ENCODE measurements at regions not wholly inside any gene's neighbourhood (a gene's known extent, or its start where the extent isn't known, plus 50 kb on each side); places are given as distances from the start of the nearest gene placed in this dataset.

DNA sequence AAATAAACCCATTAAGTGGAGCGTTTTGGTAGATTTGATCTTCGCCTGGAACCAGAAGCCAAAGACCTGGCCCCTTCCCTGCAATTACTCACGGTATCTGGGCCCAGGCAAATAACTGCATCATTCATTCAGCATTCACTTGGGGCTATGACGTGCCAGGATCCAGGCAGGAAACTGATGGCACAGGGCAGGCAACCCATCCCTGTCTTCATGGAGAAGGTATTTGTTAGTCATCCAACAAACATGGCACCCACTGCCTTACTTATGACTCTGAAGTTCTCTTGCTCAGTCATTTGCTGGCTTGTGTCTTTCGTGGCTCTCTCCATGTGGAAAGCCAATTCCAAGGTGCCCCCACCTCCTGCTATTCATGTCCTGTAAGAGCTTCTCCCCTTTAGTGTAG, 232.4 kb downstream of the BMP7 start:
- Mint-ChIP-seq H3K27me3 (peaks cover 6% of the 10 kb centered on the region), H3K4me1 (no peaks in the 10 kb centered on the region), H3K4me3 (no peak overlapping the region), H3K27ac (no peak overlapping the region), H3K9me3 (no peaks in the 10 kb centered on the region), H3K36me3 (ENCODE audit: low read depth) (no peaks in the 10 kb centered on the region)
- POLR2A ChIA-PET, result no interaction called here
- CTCF ChIA-PET, result no interaction called here
- no peak for DNase-seq

DNA sequence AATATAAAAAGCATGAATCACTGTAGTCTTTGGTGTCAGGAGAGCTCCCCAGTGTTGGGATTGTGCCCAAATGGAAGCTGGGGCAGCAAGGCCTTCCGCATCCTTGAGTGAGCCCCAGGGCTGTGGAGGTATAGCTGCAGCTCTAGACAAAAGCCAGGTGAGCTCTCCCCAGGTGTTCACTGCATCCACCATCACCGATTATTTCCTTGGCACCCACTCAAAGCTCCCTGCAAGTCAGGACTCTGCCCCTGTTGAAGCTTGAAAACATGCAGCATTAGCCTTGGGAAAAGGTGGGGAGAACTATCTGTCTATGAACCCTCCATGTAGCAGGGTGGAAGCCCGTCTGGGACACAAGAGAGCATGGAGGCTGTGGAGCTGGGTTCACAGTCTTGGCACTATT, 228.8 kb downstream of the BMP7 start:
- ChIA-PET CTCF (no interaction called here), POLR2A (no interaction called here)
- Mint-ChIP-seq H3K27me3 (peaks cover 7% of the 10 kb centered on the region), H3K36me3 (ENCODE audit: low read depth) (no peaks in the 10 kb centered on the region), H3K27ac (no peak overlapping the region), H3K9me3 (no peaks in the 10 kb centered on the region), H3K4me3 (no peak overlapping the region), H3K4me1 (no peaks in the 10 kb centered on the region)
- no peak for DNase-seq

- Mint-ChIP-seq H3K4me1 (no peaks in the 10 kb centered on the region), H3K27ac (no peak overlapping the region), H3K9me3 (no peaks in the 10 kb centered on the region), H3K36me3 (ENCODE audit: low read depth) (no peaks in the 10 kb centered on the region), H3K27me3 (peaks cover 5% of the 10 kb centered on the region), H3K4me3 (no peak overlapping the region)
- DNase-seq, result no peak
- ChIA-PET CTCF (no interaction called here), POLR2A (no interaction called here)
These were observed 227.6 kb downstream of the BMP7 start for GRCh38 chr20:57038608-57039440.

GRCh38 chr20:57040466-57040865, 226.0 kb downstream of the BMP7 start:
- no peak overlapping the region for H3K4me3 Mint-ChIP-seq
- no peaks in the 10 kb centered on the region for H3K9me3 Mint-ChIP-seq
- peaks cover 5% of the 10 kb centered on the region for H3K27me3 Mint-ChIP-seq
- H3K4me1 Mint-ChIP-seq, result no peaks in the 10 kb centered on the region
- H3K27ac Mint-ChIP-seq, result no peak overlapping the region
- ChIA-PET POLR2A (no interaction called here), CTCF (no interaction called here)
- no peaks in the 10 kb centered on the region for H3K36me3 Mint-ChIP-seq (ENCODE audit: low read depth)
- no peak for DNase-seq

GRCh38 chr20:57040924-57041323, 225.5 kb downstream of the BMP7 start:
- POLR2A ChIA-PET, result no interaction called here
- Mint-ChIP-seq H3K27me3 (peaks cover 5% of the 10 kb centered on the region), H3K4me1 (no peaks in the 10 kb centered on the region), H3K9me3 (no peaks in the 10 kb centered on the region), H3K4me3 (no peak overlapping the region), H3K27ac (no peak overlapping the region), H3K36me3 (ENCODE audit: low read depth) (no peaks in the 10 kb centered on the region)
- CTCF ChIA-PET, result no interaction called here
- no peak for DNase-seq

DNA sequence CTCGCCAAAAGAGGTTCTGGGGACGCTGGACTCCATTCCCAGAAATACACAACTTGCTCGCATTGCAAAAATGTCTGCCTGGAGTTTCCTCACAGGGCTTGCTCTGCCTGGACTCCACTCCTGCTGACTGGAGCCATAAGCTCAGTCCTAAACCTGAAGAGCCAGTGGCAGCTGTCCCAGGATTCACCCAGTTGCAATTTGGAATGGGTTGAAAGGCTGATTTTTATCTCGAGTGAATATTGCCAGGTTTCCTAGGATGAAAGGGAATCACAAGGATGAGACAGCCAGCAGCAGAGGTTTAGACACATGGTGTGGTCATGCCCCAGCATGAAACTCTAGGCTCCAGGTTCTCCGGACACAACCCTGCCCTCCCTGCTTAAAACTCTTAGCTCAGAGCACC, 223.3 kb downstream of the BMP7 start:
- Mint-ChIP-seq H3K36me3 (ENCODE audit: low read depth) (no peaks in the 10 kb centered on the region), H3K4me1 (no peaks in the 10 kb centered on the region), H3K27ac (no peak overlapping the region), H3K4me3 (no peak overlapping the region), H3K9me3 (no peaks in the 10 kb centered on the region), H3K27me3 (peaks cover 5% of the 10 kb centered on the region)
- no peak for DNase-seq
- POLR2A ChIA-PET, result no interaction called here
- CTCF ChIA-PET, result no interaction called here

GRCh38 chr20:57043669-57044268, 222.7 kb downstream of the BMP7 start:
- no peaks in the 10 kb centered on the region for H3K9me3 Mint-ChIP-seq
- DNase-seq, result no peak
- H3K27ac Mint-ChIP-seq, result no peak overlapping the region
- peaks cover 5% of the 10 kb centered on the region for H3K27me3 Mint-ChIP-seq
- no peaks in the 10 kb centered on the region for H3K36me3 Mint-ChIP-seq (ENCODE audit: low read depth)
- POLR2A ChIA-PET, result no interaction called here
- H3K4me1 Mint-ChIP-seq, result no peaks in the 10 kb centered on the region
- CTCF ChIA-PET, result no interaction called here
- H3K4me3 Mint-ChIP-seq, result no peak overlapping the region

GRCh38 chr20:57047281-57048026, 219.0 kb downstream of the BMP7 start:
- H3K4me1 Mint-ChIP-seq, result no peaks in the 10 kb centered on the region
- H3K27ac Mint-ChIP-seq, result no peak overlapping the region
- no peaks in the 10 kb centered on the region for H3K9me3 Mint-ChIP-seq
- CTCF ChIA-PET, result interaction anchor here (0.6 to 1.2 kb wide), 2 partner anchors 25 to 554 kb away, joined by 3 read pairs; no protein-coding TSS in a partner anchor
- no peaks in the 10 kb centered on the region for H3K36me3 Mint-ChIP-seq (ENCODE audit: low read depth)
- no peaks in the 10 kb centered on the region for H3K27me3 Mint-ChIP-seq
- POLR2A ChIA-PET, result no interaction called here
- H3K4me3 Mint-ChIP-seq, result no peak overlapping the region
- no peak for DNase-seq

- H3K9me3 Mint-ChIP-seq, result no peaks in the 10 kb centered on the region
- H3K27me3 Mint-ChIP-seq, result no peaks in the 10 kb centered on the region
- no peaks in the 10 kb centered on the region for H3K4me1 Mint-ChIP-seq
- ChIA-PET POLR2A (no interaction called here), CTCF (interaction anchor here (0.6 to 1.2 kb wide), 2 partner anchors 26 to 555 kb away, joined by 3 read pairs; no protein-coding TSS in a partner anchor)
- no peak overlapping the region for H3K27ac Mint-ChIP-seq
- no peak overlapping the region for H3K4me3 Mint-ChIP-seq
- peak; percentile 25 for DNase-seq
- no peaks in the 10 kb centered on the region for H3K36me3 Mint-ChIP-seq (ENCODE audit: low read depth)
These were observed 218.2 kb downstream of the BMP7 start for GRCh38 chr20:57048027-57048869.

- no peak overlapping the region for H3K4me3 Mint-ChIP-seq
- no peaks in the 10 kb centered on the region for H3K4me1 Mint-ChIP-seq
- POLR2A ChIA-PET, result no interaction called here
- no peak for DNase-seq
- no peak overlapping the region for H3K27ac Mint-ChIP-seq
- CTCF ChIA-PET, result no interaction called here
- H3K9me3 Mint-ChIP-seq, result no peaks in the 10 kb centered on the region
- H3K36me3 Mint-ChIP-seq (ENCODE audit: low read depth), result no peaks in the 10 kb centered on the region
- no peaks in the 10 kb centered on the region for H3K27me3 Mint-ChIP-seq
These were observed 217.1 kb downstream of the BMP7 start for GRCh38 chr20:57049296-57049695.

GRCh38 chr20:57051096-57051495, 215.3 kb downstream of the BMP7 start:
- H3K27me3 Mint-ChIP-seq, result no peaks in the 10 kb centered on the region
- no peak overlapping the region for H3K27ac Mint-ChIP-seq
- no peaks in the 10 kb centered on the region for H3K36me3 Mint-ChIP-seq (ENCODE audit: low read depth)
- H3K9me3 Mint-ChIP-seq, result no peaks in the 10 kb centered on the region
- CTCF ChIA-PET, result no interaction called here
- no peak for DNase-seq
- POLR2A ChIA-PET, result no interaction called here
- no peaks in the 10 kb centered on the region for H3K4me1 Mint-ChIP-seq
- H3K4me3 Mint-ChIP-seq, result no peak overlapping the region

DNA sequence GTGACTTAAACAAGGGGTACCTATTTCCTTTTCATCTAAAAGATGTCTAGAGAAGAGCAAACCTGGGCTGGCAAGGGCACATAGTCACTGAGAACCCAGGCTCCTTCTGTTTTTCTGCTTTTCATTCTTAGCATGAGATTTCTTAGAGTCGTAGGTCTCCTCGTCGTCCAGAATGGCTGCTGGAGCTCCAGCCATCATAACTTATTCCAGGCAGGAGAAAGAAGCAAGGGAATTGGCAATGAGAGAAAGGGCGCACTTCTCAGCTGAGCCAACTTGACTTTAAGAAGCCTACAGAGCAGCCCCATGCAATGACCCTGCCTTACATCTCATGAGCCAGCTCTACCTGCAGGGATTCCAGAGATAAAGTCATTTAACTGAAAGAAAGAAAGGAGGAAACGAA, 213.4 kb downstream of the BMP7 start:
- POLR2A ChIA-PET, result no interaction called here

More for the DNA sequence above, 213.4 kb downstream of the BMP7 start:
- H3K9me3 Mint-ChIP-seq, result no peaks in the 10 kb centered on the region
- no peak overlapping the region for H3K27ac Mint-ChIP-seq
- CTCF ChIA-PET, result no interaction called here
- peaks cover 3% of the 10 kb centered on the region for H3K27me3 Mint-ChIP-seq
- H3K4me1 Mint-ChIP-seq, result no peaks in the 10 kb centered on the region
- DNase-seq, result no peak
- H3K4me3 Mint-ChIP-seq, result no peak overlapping the region
- H3K36me3 Mint-ChIP-seq (ENCODE audit: low read depth), result no peaks in the 10 kb centered on the region
